ENCODE measurements at regions not wholly inside any gene's neighbourhood (a gene's known extent, or its start where the extent isn't known, plus 50 kb on each side); places are given as distances from the start of the nearest gene placed in this dataset.

- no peak for DNase-seq (ENCODE audit: low read depth, low spot score)
- Histone ChIP-seq H3K9me2 (ENCODE audit: insufficient read depth) (no peaks in the 10 kb centered on the region), H3K27me3 (ENCODE audit: insufficient read depth, low read length) (no peaks in the 10 kb centered on the region), H3K27ac (ENCODE audit: low read depth, low read length) (no peak overlapping the region), H3K4me2 (ENCODE audit: low read length) (no peak overlapping the region), H4K20me1 (ENCODE audit: insufficient read depth) (no peaks in the 10 kb centered on the region), H3K4me1 (ENCODE audit: control insufficient read depth in 1 of 2, insufficient read depth in 2 of 2, low read length in 2 of 2) (no peaks in the 10 kb centered on the region), H3K9ac (ENCODE audit: low read length) (no peak overlapping the region), H3K4me3 (replicated peaks in 1 of 2; ENCODE audit: low read depth in 1 of 2, low read length in 2 of 2) (no peak overlapping the region), H2AFZ (ENCODE audit: low read depth, low read length, poor library complexity, severe bottlenecking) (no peak overlapping the region), H3K36me3 (ENCODE audit: control insufficient read depth in 1 of 2, insufficient read depth in 2 of 2, low read length in 2 of 2) (no peaks in the 10 kb centered on the region), H3K9me3 (ENCODE audit: control insufficient read depth in 1 of 2, insufficient read depth in 1 of 2, low read depth in 1 of 2, low read length in 2 of 2) (peaks cover 7 to 27% of the 10 kb centered on the region in 2 experiments; a peak in 2 of 4 replicates), H3K79me2 (ENCODE audit: insufficient read depth, low read length) (no peaks in the 10 kb centered on the region)
- RAD21 ChIA-PET (ENCODE audit: low non-redundant PET in 1 of 2, low total read pairs in 2 of 2, uncharacterized antibody in 2 of 2, unreplicated experiment in 2 of 2): no interaction called here
- no peak for ATAC-seq
- BruUV-seq (replicated peaks): no TSS peak
- CTCF ChIA-PET: no interaction called here
- POLR2A ChIA-PET: no interaction called here
- intact Hi-C loops (cut with micrococcal nuclease): no loop called here
- TF ChIP-seq SRF (IDR thresholded peaks at IDR 0.05; ENCODE audit: low read depth) (no peak), YY1 (IDR thresholded peaks at IDR 0.05; ENCODE audit: extremely low read depth, insufficient replicate concordance, low read depth, low read length) (no peak), MAX (IDR thresholded peaks at IDR 0.05) (no peak), SIN3A (IDR thresholded peaks at IDR 0.05; ENCODE audit: low read depth) (no peak), JUND (IDR thresholded peaks at IDR 0.05) (no peak)
Measured at GRCh38 chr12:24557738-24558137, 391.2 kb downstream of the BCAT1 start.

GRCh38 chr12:24555730-24556129 is 393.2 kb downstream of the BCAT1 start:
- ChIA-PET RAD21 (ENCODE audit: low non-redundant PET in 1 of 2, low total read pairs in 2 of 2, uncharacterized antibody in 2 of 2, unreplicated experiment in 2 of 2) (no interaction called here), CTCF (no interaction called here), POLR2A (no interaction called here)
- Histone ChIP-seq H3K79me2 (ENCODE audit: insufficient read depth, low read length) (no peaks in the 10 kb centered on the region), H3K9ac (ENCODE audit: low read length) (no peak overlapping the region), H3K9me3 (ENCODE audit: control insufficient read depth in 1 of 2, insufficient read depth in 1 of 2, low read depth in 1 of 2, low read length in 2 of 2) (peaks cover 14 to 23% of the 10 kb centered on the region in 2 experiments; a peak in 2 of 4 replicates), H3K9me2 (ENCODE audit: insufficient read depth) (no peaks in the 10 kb centered on the region), H3K27me3 (ENCODE audit: insufficient read depth, low read length) (no peaks in the 10 kb centered on the region), H3K4me2 (ENCODE audit: low read length) (no peak overlapping the region), H2AFZ (ENCODE audit: low read depth, low read length, poor library complexity, severe bottlenecking) (no peak overlapping the region), H3K4me1 (ENCODE audit: control insufficient read depth in 1 of 2, insufficient read depth in 2 of 2, low read length in 2 of 2) (no peaks in the 10 kb centered on the region), H4K20me1 (ENCODE audit: insufficient read depth) (no peaks in the 10 kb centered on the region), H3K27ac (ENCODE audit: low read depth, low read length) (no peak overlapping the region), H3K4me3 (replicated peaks in 1 of 2; ENCODE audit: low read depth in 1 of 2, low read length in 2 of 2) (no peak overlapping the region), H3K36me3 (ENCODE audit: control insufficient read depth in 1 of 2, insufficient read depth in 2 of 2, low read length in 2 of 2) (no peaks in the 10 kb centered on the region)
- DNase-seq (ENCODE audit: low read depth, low spot score) (no peak), ATAC-seq (no peak)
- no TSS peak for BruUV-seq (replicated peaks)
- intact Hi-C loops (cut with micrococcal nuclease): no loop called here
- TF ChIP-seq SP1 (IDR thresholded peaks at IDR 0.05; ENCODE audit: low read depth): no peak
- TF ChIP-seq JUND (IDR thresholded peaks at IDR 0.05): no peak
- no peak for TF ChIP-seq POLR2AphosphoS5 (IDR thresholded peaks at IDR 0.05; ENCODE audit: low read depth, low read length)
- no peak for TF ChIP-seq CEBPB (IDR thresholded peaks at IDR 0.05; ENCODE audit: low read depth)
- no peak for TF ChIP-seq ZFX (IDR thresholded peaks at IDR 0.05)
- TF ChIP-seq YY1 (IDR thresholded peaks at IDR 0.05; ENCODE audit: extremely low read depth, insufficient replicate concordance, low read depth, low read length): no peak
- TF ChIP-seq EZH2phosphoT487 (IDR thresholded peaks at IDR 0.05; ENCODE audit: borderline replicate concordance): no peak
- no peak for TF ChIP-seq TCF7L2 (IDR thresholded peaks at IDR 0.05; ENCODE audit: borderline replicate concordance, extremely low read depth, insufficient read depth, insufficient read length)
- TF ChIP-seq REST (IDR thresholded peaks at IDR 0.05; ENCODE audit: low read depth): no peak
- TF ChIP-seq MAX (IDR thresholded peaks at IDR 0.05): no peak
- no peak for TF ChIP-seq CBX3 (IDR thresholded peaks at IDR 0.05; ENCODE audit: low read depth)
- no peak for TF ChIP-seq ELF1 (IDR thresholded peaks at IDR 0.05; ENCODE audit: borderline replicate concordance, low read depth)
- TF ChIP-seq FOSL1 (IDR thresholded peaks at IDR 0.05; ENCODE audit: low read depth): no peak
- TF ChIP-seq ATF3 (IDR thresholded peaks at IDR 0.05): no peak

All from HCT116 (cell line).